Suppressor macrophage treated with lipopolysaccharide for 1 hour (primary cell): ENCODE measurements at regions not wholly inside any gene's neighbourhood (a gene's known extent, or its start where the extent isn't known, plus 50 kb on each side); places are given as distances from the start of the nearest gene placed in this dataset.
A peak's percentile ranks its signal among the peaks of the same experiment; 100 is the strongest.
"Not testable (repeated sequence)": the region's sequence is repeated elsewhere in the genome, so short reads cannot be mapped to it uniquely, and the experiment has no call there.

Experiments
- DNase-seq, 3 donors: peaks; one replicate each; pipeline ENCODE4 v3.0.0-alpha.2; 2020 to 2022

GRCh38 chr14:27392153-27392552 lies 794.3 kb upstream of the NOVA1 start:
- DNase-seq = no peak

GRCh38 chr14:27409944-27410343 lies 812.1 kb upstream of the NOVA1 start:
- no peak for DNase-seq

- DNase-seq = no peak
Observed at GRCh38 chr14:27410981-27411380, 813.1 kb upstream of the NOVA1 start.

- DNase-seq = peak; percentile 24 to 41 (median 24)
Observed at GRCh38 chr14:27427796-27428195, 830.0 kb upstream of the NOVA1 start.

- no peak for DNase-seq
Observed at GRCh38 chr14:27435923-27436670, 838.3 kb upstream of the NOVA1 start.

- no peak for DNase-seq
Observed at GRCh38 chr14:27484633-27485032, 886.8 kb upstream of the NOVA1 start.

- DNase-seq = no peak
Observed at GRCh38 chr14:27485193-27485592, 887.4 kb upstream of the NOVA1 start.

- DNase-seq = no peak
Observed at GRCh38 chr14:27506272-27506671, 908.4 kb upstream of the NOVA1 start.

- DNase-seq = no peak
Observed at GRCh38 chr14:27528328-27528727, 930.5 kb upstream of the NOVA1 start.

- DNase-seq = no peak
Observed at GRCh38 chr14:27536748-27537147, 938.9 kb upstream of the NOVA1 start.

GRCh38 chr14:27546111-27546510 lies 948.3 kb upstream of the NOVA1 start:
- DNase-seq = no peak

GRCh38 chr14:27553790-27554189 lies 956.0 kb upstream of the NOVA1 start:
- no peak for DNase-seq

- DNase-seq = no peak
Observed at GRCh38 chr14:27557445-27557844, 959.6 kb upstream of the NOVA1 start.

GRCh38 chr14:27559848-27560247 lies 962.0 kb upstream of the NOVA1 start:
- DNase-seq = no peak

- DNase-seq = no peak
Observed at GRCh38 chr14:27566843-27567382, 969.1 kb upstream of the NOVA1 start.

- DNase-seq = no peak
Observed at GRCh38 chr14:27573018-27573417, 975.2 kb upstream of the NOVA1 start.

- DNase-seq = no peak
Observed at GRCh38 chr14:27587103-27587502, 989.3 kb upstream of the NOVA1 start.

- no peak for DNase-seq
Observed at GRCh38 chr14:27605282-27605681, 1007.4 kb upstream of the NOVA1 start.

GRCh38 chr14:27608377-27608776 lies 1010.5 kb upstream of the NOVA1 start:
- DNase-seq = no peak

GRCh38 chr14:27612121-27612520 lies 1014.3 kb upstream of the NOVA1 start:
- DNase-seq = no peak

GRCh38 chr14:27613102-27613501 lies 1015.3 kb upstream of the NOVA1 start:
- DNase-seq = no peak

- DNase-seq = no peak
Observed at GRCh38 chr14:27623782-27624181, 1025.9 kb upstream of the NOVA1 start.

- DNase-seq = no peak
Observed at GRCh38 chr14:27634056-27634970, 1036.5 kb upstream of the NOVA1 start.

GRCh38 chr14:27640688-27641087 lies 1042.9 kb upstream of the NOVA1 start:
- DNase-seq = not testable (repeated sequence)
